Endothelial cell of umbilical vein (primary cell): ENCODE measurements at regions not wholly inside any gene's neighbourhood (a gene's known extent, or its start where the extent isn't known, plus 50 kb on each side); places are given as distances from the start of the nearest gene placed in this dataset.

ENCODE experiments used
- BruUV-seq: library from RNA; stranded (reverse); fragments of 400-500 nt; replicated peaks from 2 replicates; lab custom pipeline; 2021; lab: Mats Ljungman, UMichigan
- CTCF ChIA-PET: fragments of 300-600, 350-600 bp; sonication (Branson Sonifier 250); formaldehyde crosslinking; loops from one replicate; lab custom pipeline; 2021; ENCODE audit warnings: antibody characterized with exemption, inconsistent platforms; lab: Charles Lee
- POLR2A ChIA-PET: fragments of 300-600, 350-600 bp; sonication (Branson Sonifier 250); formaldehyde crosslinking; loops from one replicate; lab custom pipeline; 2021; ENCODE audit warnings: antibody characterized with exemption, inconsistent platforms; lab: Charles Lee
- DNase-seq: peaks from one replicate; pipeline ENCODE4 v3.0.0-alpha.2; 2011; ENCODE audit warnings: low read depth, low spot score
- FAIRE-seq: peaks from 2 replicates; lab custom pipeline; 2011; peaks lifted over from hg19 to GRCh38; lab: Jason Lieb, UNC
- H2AFZ ChIP-seq: 2 replicates; pipeline ENCODE4 v1.6.0; 2012; ENCODE audit warnings: low read depth, low read length, control low read depth, inconsistent platforms
- H3K27ac ChIP-seq: 2 replicates; pipeline ENCODE4 v1.5.1; 2011; ENCODE audit warnings: low read depth, mild to moderate bottlenecking, control low read depth, low read length, moderate library complexity; ENCODE audit not compliant: insufficient read depth
- H3K27me3 ChIP-seq, 2 experiments: 2 replicates each; pipeline versions ENCODE4 v1.6.0 to v1.6.1; 2011; ENCODE audit warnings: low read length in 2 of 2, mixed read lengths in 1 of 2; ENCODE audit not compliant: control insufficient read depth in 2 of 2, insufficient read depth in 2 of 2
- H3K36me3 ChIP-seq, 2 experiments: 2 replicates in 1 of 2; 3 replicates in 1 of 2; pipeline ENCODE4 v1.5.1; 2011; ENCODE audit warnings: low read length in 2 of 2, mild to moderate bottlenecking in 1 of 2, moderate library complexity in 1 of 2; ENCODE audit not compliant: control insufficient read depth in 2 of 2, insufficient read depth in 2 of 2; ENCODE audit errors: extremely low read depth in 1 of 2
- H3K4me1 ChIP-seq: 3 replicates; pipeline ENCODE4 v1.5.1; 2011; ENCODE audit warnings: mild to moderate bottlenecking, low read length; ENCODE audit not compliant: control insufficient read depth, insufficient read depth; ENCODE audit errors: extremely low read depth
- H3K4me2 ChIP-seq: 2 replicates; pipeline ENCODE4 v1.6.1; 2011; ENCODE audit warnings: low read length, control low read depth, mixed read lengths; ENCODE audit not compliant: insufficient read depth
- H3K4me3 ChIP-seq, 3 experiments: fragments of 200-600 bp in 1 of 3; sonication (generic), shearing (Covaris generic) in 1 of 3; replicated peaks in 1 of 3; 2 replicates each; pipeline ENCODE4 v1.5.1; 2011 to 2016; ENCODE audit warnings: control low read depth in 3 of 3, low read length in 3 of 3, mild to moderate bottlenecking in 2 of 3, inconsistent platforms in 1 of 3, low read depth in 1 of 3, moderate library complexity in 1 of 3; ENCODE audit not compliant: insufficient read depth in 1 of 3
- H3K79me2 ChIP-seq: 2 replicates; pipeline ENCODE4 v1.6.0; 2012; ENCODE audit warnings: low read length, inconsistent platforms; ENCODE audit not compliant: control insufficient read depth, insufficient read depth
- H3K9ac ChIP-seq: replicated peaks from 2 replicates; pipeline ENCODE3; 2011; ENCODE audit warnings: low read length, control low read depth; ENCODE audit not compliant: insufficient read depth; ENCODE audit errors: extremely low read depth
- H3K9me1 ChIP-seq: replicated peaks from 3 replicates; pipeline ENCODE4 v1.6.0; 2011; ENCODE audit warnings: mild to moderate bottlenecking, low read length; ENCODE audit not compliant: control insufficient read depth, insufficient read depth; ENCODE audit errors: extremely low read depth
- H3K9me3 ChIP-seq: replicated peaks from 2 replicates; pipeline ENCODE4 v1.5.1; 2012; ENCODE audit warnings: low read length, inconsistent platforms; ENCODE audit not compliant: control insufficient read depth, insufficient read depth
- H4K20me1 ChIP-seq: replicated peaks from 2 replicates; pipeline ENCODE3; 2011; ENCODE audit warnings: mild to moderate bottlenecking, low read length; ENCODE audit not compliant: control insufficient read depth, insufficient read depth; ENCODE audit errors: extremely low read depth
- EZH2 ChIP-seq: IDR thresholded peaks from 2 replicates; pipeline ENCODE4 v1.6.1; 2012; ENCODE audit warnings: borderline replicate concordance, low read depth, mild to moderate bottlenecking, moderate library complexity, low read length, inconsistent platforms; ENCODE audit not compliant: severe bottlenecking
- FOS ChIP-seq: IDR thresholded peaks from 2 replicates; pipeline ENCODE4 v1.6.1; 2011; ENCODE audit warnings: mild to moderate bottlenecking, low read length, moderate library complexity, borderline replicate concordance; ENCODE audit not compliant: insufficient read depth
- GATA2 ChIP-seq: IDR thresholded peaks from 2 replicates; pipeline ENCODE4 v1.7.0; 2011; ENCODE audit warnings: low read depth, mild to moderate bottlenecking, moderate library complexity, mixed read lengths, low read length; ENCODE audit not compliant: insufficient read length, insufficient read depth
- JUN ChIP-seq: IDR thresholded peaks from 2 replicates; pipeline ENCODE4 v1.6.1; 2011; ENCODE audit warnings: borderline replicate concordance, low read depth; ENCODE audit not compliant: insufficient read length, insufficient read depth
- POLR2A ChIP-seq: IDR thresholded peaks from 2 replicates; pipeline ENCODE4 v1.6.1; 2012; ENCODE audit warnings: low read depth, mild to moderate bottlenecking, control low read depth, low read length
- POLR2AphosphoS5 ChIP-seq: IDR thresholded peaks from 2 replicates; pipeline ENCODE4 v1.6.1; 2012; ENCODE audit warnings: low read depth, mild to moderate bottlenecking, control low read depth, low read length, moderate library complexity; ENCODE audit not compliant: insufficient read depth
- dilution Hi-C: fragments of 300-500 bp; cut with MboI; formaldehyde crosslinking; loops from one replicate; pipeline ENCODE4 v1.15.0; 2019; ENCODE audit warnings: low sequenced_read_pairs; ENCODE audit not compliant: extremely low pct_ligation_motif_present
- intact Hi-C: fragments of 100-400 bp; cut with micrococcal nuclease; formaldehyde crosslinking; loops from one replicate; pipeline ENCODE4 v1.10.0; 2022
- TF ChIP-seq, protein P1 (sequence below): IDR thresholded peaks from 2 replicates; pipeline ENCODE4 v1.6.1; 2011; ENCODE audit not compliant: insufficient read depth, insufficient read length
- TF ChIP-seq, protein P2 (sequence below), 2 donors: IDR thresholded peaks; 1 replicate in 1 of 2; 2 replicates in 1 of 2; pipeline ENCODE4 v1.5.1; 2011; ENCODE audit warnings: low read length in 2 of 2, mild to moderate bottlenecking in 2 of 2, moderate library complexity in 2 of 2, control low read depth in 1 of 2, inconsistent platforms in 1 of 2, low read depth in 1 of 2; ENCODE audit not compliant: insufficient read depth in 1 of 2; ENCODE audit errors: extremely low read depth in 1 of 2

DNA sequence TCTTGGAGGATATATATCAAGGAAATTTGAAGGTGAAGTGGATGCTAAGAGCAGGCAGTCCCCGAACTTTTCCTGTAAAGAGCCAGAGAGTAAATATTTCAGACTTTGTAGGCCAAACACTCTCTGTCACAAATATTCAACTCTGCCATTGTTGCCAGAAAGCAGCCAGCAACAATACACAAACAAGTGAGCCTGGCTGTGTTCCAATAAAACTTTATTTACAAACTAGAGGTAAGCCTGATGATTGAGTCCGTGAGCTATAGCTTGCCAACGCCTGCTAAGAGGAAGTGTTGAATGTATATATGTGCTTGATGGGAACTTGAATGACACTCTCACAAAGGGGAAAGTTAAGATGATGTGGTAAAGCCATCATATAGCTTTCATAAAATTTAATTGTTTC lies 166.0 kb upstream of the PLN start:
- BruUV-seq: no TSS peak
- peak; percentile 10 for DNase-seq
- CTCF ChIA-PET: no interaction called here

More for the DNA sequence above, 166.0 kb upstream of the PLN start:
- POLR2A ChIA-PET: no interaction called here
- H4K20me1 ChIP-seq: no peaks in the 10 kb centered on the region
- no peaks in the 10 kb centered on the region for H3K27me3 ChIP-seq
- no peak overlapping the region for H2AFZ ChIP-seq
- no peak overlapping the region for H3K27ac ChIP-seq
- no peaks in the 10 kb centered on the region for H3K36me3 ChIP-seq
- no peak for FAIRE-seq
- peaks cover 10% of the 10 kb centered on the region for H3K4me1 ChIP-seq
- intact Hi-C loops (no loop called here), dilution Hi-C loops (no loop called here)
- no peaks in the 10 kb centered on the region for H3K79me2 ChIP-seq
- no peaks in the 10 kb centered on the region for H3K9me1 ChIP-seq
- TF ChIP-seq POLR2A (no peak), FOS (no peak), JUN (no peak), EZH2 (no peak), GATA2 (no peak), POLR2AphosphoS5 (no peak)
- TF ChIP-seq, protein P1, sequence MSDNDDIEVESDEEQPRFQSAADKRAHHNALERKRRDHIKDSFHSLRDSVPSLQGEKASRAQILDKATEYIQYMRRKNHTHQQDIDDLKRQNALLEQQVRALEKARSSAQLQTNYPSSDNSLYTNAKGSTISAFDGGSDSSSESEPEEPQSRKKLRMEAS: no peak
- TF ChIP-seq, protein P2, sequence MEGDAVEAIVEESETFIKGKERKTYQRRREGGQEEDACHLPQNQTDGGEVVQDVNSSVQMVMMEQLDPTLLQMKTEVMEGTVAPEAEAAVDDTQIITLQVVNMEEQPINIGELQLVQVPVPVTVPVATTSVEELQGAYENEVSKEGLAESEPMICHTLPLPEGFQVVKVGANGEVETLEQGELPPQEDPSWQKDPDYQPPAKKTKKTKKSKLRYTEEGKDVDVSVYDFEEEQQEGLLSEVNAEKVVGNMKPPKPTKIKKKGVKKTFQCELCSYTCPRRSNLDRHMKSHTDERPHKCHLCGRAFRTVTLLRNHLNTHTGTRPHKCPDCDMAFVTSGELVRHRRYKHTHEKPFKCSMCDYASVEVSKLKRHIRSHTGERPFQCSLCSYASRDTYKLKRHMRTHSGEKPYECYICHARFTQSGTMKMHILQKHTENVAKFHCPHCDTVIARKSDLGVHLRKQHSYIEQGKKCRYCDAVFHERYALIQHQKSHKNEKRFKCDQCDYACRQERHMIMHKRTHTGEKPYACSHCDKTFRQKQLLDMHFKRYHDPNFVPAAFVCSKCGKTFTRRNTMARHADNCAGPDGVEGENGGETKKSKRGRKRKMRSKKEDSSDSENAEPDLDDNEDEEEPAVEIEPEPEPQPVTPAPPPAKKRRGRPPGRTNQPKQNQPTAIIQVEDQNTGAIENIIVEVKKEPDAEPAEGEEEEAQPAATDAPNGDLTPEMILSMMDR (IDR thresholded peaks at IDR 0.05; ENCODE audit: extremely low read depth in 1 of 2, insufficient read depth in 1 of 2, low read depth in 1 of 2, low read length in 2 of 2): no peak
- no peak overlapping the region for H3K9ac ChIP-seq
- H3K4me2 ChIP-seq: no peak overlapping the region
- no peaks in the 10 kb centered on the region for H3K9me3 ChIP-seq
- no peak overlapping the region for H3K4me3 ChIP-seq
